ENCODE measurements at regions not wholly inside any gene's neighbourhood (a gene's known extent, or its start where the extent isn't known, plus 50 kb on each side); places are given as distances from the start of the nearest gene placed in this dataset.
A peak's percentile ranks its signal among the peaks of the same experiment; 100 is the strongest.

DNA sequence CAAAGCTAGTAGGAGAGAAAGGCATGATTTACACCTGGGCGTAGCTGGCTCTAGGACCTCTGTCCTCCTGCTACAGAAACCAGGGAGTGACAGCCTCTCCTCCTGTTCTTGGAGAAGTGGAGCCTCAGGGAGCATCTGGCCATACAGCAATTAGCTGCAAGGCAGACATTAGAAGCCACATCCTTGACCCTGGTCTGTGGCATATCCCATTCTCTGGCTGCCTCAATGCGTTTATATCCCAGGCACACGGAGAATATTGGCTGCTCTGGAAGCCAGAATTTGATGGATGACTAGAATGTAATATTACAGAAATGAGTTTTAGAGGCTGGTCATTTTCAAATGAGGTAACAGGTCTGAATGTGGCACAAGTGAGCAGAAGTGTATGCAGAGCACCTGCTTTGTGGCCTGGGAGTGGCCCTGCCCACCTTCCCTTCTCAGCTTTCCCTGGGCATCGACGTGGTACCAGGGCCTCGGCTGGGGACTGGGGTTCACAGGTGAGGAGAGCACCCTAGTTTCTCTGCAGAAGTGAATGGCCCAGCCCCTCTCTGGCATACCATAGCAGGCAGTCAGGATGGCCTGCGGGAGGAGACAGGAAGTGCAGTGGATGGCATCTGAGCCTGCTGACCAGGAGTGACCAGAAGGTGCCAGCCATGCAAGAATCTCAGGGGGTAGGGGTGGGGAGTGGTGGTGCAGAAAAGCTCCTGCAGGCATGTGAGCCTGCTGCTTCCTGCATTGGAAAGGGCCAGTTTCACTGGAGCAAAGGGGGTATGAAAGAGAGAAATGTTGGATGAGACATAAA, 367.2 kb upstream of the ZNF32 start:
- intact Hi-C loops (cut with DNase I), result no loop called here
- H3K4me3 ChIP-seq, result no peak overlapping the region
- no peaks in the 10 kb centered on the region for H3K9me3 ChIP-seq
- no peak for ATAC-seq
- no peak for TF ChIP-seq CTCF (IDR thresholded peaks at IDR 0.05)
- no peak overlapping the region for H3K27ac ChIP-seq
- H3K36me3 ChIP-seq, result no peaks in the 10 kb centered on the region
- peaks cover 0 to 15% of the 10 kb centered on the region in 2 donors for H3K4me1 ChIP-seq
- no peaks in the 10 kb centered on the region for H3K27me3 ChIP-seq
- DNase-seq, result no peak

DNA sequence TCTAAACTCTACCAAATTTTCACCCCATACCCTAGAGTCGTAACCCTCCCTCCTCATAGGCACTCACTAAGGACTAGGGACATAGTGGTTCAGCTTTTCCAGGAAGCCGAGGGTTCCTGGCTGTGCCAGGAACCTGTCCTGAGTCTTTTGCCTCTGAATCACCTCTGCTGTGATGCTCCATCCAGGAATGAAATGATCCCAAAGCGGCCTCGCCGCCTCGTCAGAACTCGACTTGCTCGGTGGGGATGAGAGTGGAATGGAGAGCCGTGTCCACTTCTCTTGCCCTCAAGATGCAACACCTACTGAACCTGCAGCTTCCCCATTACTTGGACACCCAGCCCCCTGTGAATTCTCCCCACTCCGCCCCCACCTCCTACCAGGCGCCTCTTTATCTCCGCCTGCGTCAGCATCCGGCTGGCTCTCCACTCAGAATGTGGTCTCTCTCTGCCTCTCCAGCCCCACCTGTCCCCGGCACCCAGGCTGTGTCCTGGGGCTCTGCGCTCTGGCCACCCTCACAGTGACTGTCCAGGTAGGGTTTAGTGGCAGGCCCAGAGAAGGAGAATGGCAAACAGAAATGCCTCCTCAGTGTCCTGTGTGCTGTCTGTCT, 366.1 kb upstream of the ZNF32 start:
- ATAC-seq (no peak), DNase-seq (peak in 1 of 4 donors; percentile 51)
- peaks cover 0 to 13% of the 10 kb centered on the region in 2 donors for H3K4me1 ChIP-seq
- no peaks in the 10 kb centered on the region for H3K27me3 ChIP-seq
- no peaks in the 10 kb centered on the region for H3K9me3 ChIP-seq
- no peak for TF ChIP-seq CTCF (IDR thresholded peaks at IDR 0.05)
- no peaks in the 10 kb centered on the region for H3K36me3 ChIP-seq
- no peak overlapping the region for H3K4me3 ChIP-seq
- intact Hi-C loops (cut with DNase I), result no loop called here
- no peak overlapping the region for H3K27ac ChIP-seq

- Histone ChIP-seq H3K36me3 (no peaks in the 10 kb centered on the region), H3K4me3 (no peak overlapping the region), H3K9me3 (no peaks in the 10 kb centered on the region), H3K27me3 (no peaks in the 10 kb centered on the region), H3K27ac (no peak overlapping the region), H3K4me1 (peaks cover 0 to 13% of the 10 kb centered on the region in 2 donors)
- DNase-seq, result no peak
- intact Hi-C loops (cut with DNase I), result no loop called here
- no peak for ATAC-seq
- no peak for TF ChIP-seq CTCF (IDR thresholded peaks at IDR 0.05)
Observed at GRCh38 chr10:44013981-44014380, 365.3 kb upstream of the ZNF32 start.

GRCh38 chr10:44012921-44013320, 364.2 kb upstream of the ZNF32 start:
- Histone ChIP-seq H3K27me3 (no peaks in the 10 kb centered on the region), H3K36me3 (no peaks in the 10 kb centered on the region), H3K9me3 (no peaks in the 10 kb centered on the region), H3K4me3 (no peak overlapping the region), H3K4me1 (peaks cover 0 to 13% of the 10 kb centered on the region in 2 donors), H3K27ac (no peak overlapping the region)
- intact Hi-C loops (cut with DNase I), result no loop called here
- ATAC-seq (no peak), DNase-seq (no peak)
- no peak for TF ChIP-seq CTCF (IDR thresholded peaks at IDR 0.05)

DNA sequence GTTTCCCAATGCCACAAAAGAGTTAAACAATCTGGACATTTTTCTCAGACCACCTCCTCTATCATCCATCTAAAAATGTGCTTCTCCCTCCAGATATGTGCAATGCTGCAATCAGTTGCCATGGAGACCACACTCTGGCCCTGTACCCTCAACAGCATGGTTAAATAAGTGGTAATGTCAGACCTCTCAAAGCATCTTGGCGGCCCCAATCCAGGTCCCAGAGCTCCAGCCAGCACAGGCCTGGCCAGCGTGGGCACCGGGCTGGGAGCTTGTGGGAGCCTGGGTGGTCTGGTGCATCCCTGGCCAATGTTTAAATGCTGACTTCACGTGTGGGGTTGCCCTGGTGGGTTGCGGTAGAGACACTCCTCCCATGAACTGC, 362.9 kb upstream of the ZNF32 start:
- Histone ChIP-seq H3K27ac (no peak overlapping the region), H3K4me3 (no peak overlapping the region), H3K4me1 (peaks cover 0 to 13% of the 10 kb centered on the region in 2 donors), H3K36me3 (no peaks in the 10 kb centered on the region), H3K27me3 (no peaks in the 10 kb centered on the region), H3K9me3 (no peaks in the 10 kb centered on the region)
- DNase-seq, result peak in 2 of 4 donors; percentile 15 to 27
- ATAC-seq, result no peak
- TF ChIP-seq CTCF (IDR thresholded peaks at IDR 0.05), result no peak
- intact Hi-C loops (cut with DNase I), result no loop called here
